ENCODE measurements at regions not wholly inside any gene's neighbourhood (a gene's known extent, or its start where the extent isn't known, plus 50 kb on each side); places are given as distances from the start of the nearest gene placed in this dataset.

GRCh38 chr3:72448375-72448823 is 399.8 kb downstream of the SHQ1 start:
- Histone ChIP-seq H3K27me3 (peaks cover 24% of the 10 kb centered on the region), H3K79me2 (ENCODE audit: low read depth) (peaks cover 34% of the 10 kb centered on the region), H3K4me1 (peaks cover 26% of the 10 kb centered on the region), H2AFZ (replicated peaks) (no peak overlapping the region), H3K4me3 (no peak overlapping the region), H3K27ac (no peak overlapping the region), H4K20me1 (ENCODE audit: low read depth) (peaks cover 34% of the 10 kb centered on the region), H3F3A (ENCODE audit: low read depth) (peaks cover 19% of the 10 kb centered on the region), H3K9ac (no peak overlapping the region), H3K4me2 (no peak overlapping the region), H3K36me3 (no peaks in the 10 kb centered on the region), H3K9me3 (ENCODE audit: low read depth) (no peaks in the 10 kb centered on the region)
- TF ChIP-seq CTCF (IDR thresholded peaks at IDR 0.05) (no peak), EZH2 (IDR thresholded peaks at IDR 0.05) (no peak), EZH2phosphoT487 (IDR thresholded peaks at IDR 0.05) (no peak)
- Mint-ChIP-seq H3K36me3 (peaks cover 14% of the 10 kb centered on the region), H3K4me3 (peak overlapping the region; percentile 85), H3K27me3 (ENCODE audit: insufficient read depth, low read depth) (peaks cover 23% of the 10 kb centered on the region), H3K27ac (peak overlapping the region; percentile 30), H3K9me3 (no peaks in the 10 kb centered on the region), H3K4me1 (peaks cover 39% of the 10 kb centered on the region)
- peak; percentile 11 for DNase-seq (ENCODE audit: low spot score)

- Mint-ChIP-seq H3K4me1 (peaks cover 42% of the 10 kb centered on the region), H3K27ac (peak overlapping the region; percentile 74), H3K27me3 (ENCODE audit: insufficient read depth, low read depth) (peaks cover 23% of the 10 kb centered on the region), H3K9me3 (no peaks in the 10 kb centered on the region), H3K36me3 (peaks cover 14% of the 10 kb centered on the region), H3K4me3 (peak overlapping the region; percentile 85)
- Histone ChIP-seq H3K4me3 (peak overlapping the region; percentile 90), H3K4me2 (peak overlapping the region; percentile 79), H2AFZ (replicated peaks) (peak overlapping the region; percentile 70), H3K27ac (no peak overlapping the region), H3F3A (ENCODE audit: low read depth) (peaks cover 19% of the 10 kb centered on the region), H3K9me3 (ENCODE audit: low read depth) (no peaks in the 10 kb centered on the region), H3K27me3 (peaks cover 24% of the 10 kb centered on the region), H4K20me1 (ENCODE audit: low read depth) (peaks cover 45% of the 10 kb centered on the region), H3K4me1 (peaks cover 27% of the 10 kb centered on the region), H3K36me3 (no peaks in the 10 kb centered on the region), H3K9ac (peak overlapping the region; percentile 79), H3K79me2 (ENCODE audit: low read depth) (peaks cover 45% of the 10 kb centered on the region)
- peak; percentile 18 for TF ChIP-seq CTCF (IDR thresholded peaks at IDR 0.05)
- peak; percentile 30 for TF ChIP-seq EZH2 (IDR thresholded peaks at IDR 0.05)
- no peak for TF ChIP-seq EZH2phosphoT487 (IDR thresholded peaks at IDR 0.05)
- DNase-seq (ENCODE audit: low spot score), result peak; percentile 97
These were observed 400.9 kb downstream of the SHQ1 start for GRCh38 chr3:72447059-72447946.

- peaks cover 14% of the 10 kb centered on the region for H3K36me3 Mint-ChIP-seq
- Histone ChIP-seq H3K36me3 (no peaks in the 10 kb centered on the region), H3K79me2 (ENCODE audit: low read depth) (peaks cover 54% of the 10 kb centered on the region), H2AFZ (replicated peaks) (peak within 1 kb of the TSS; percentile 70), H3K27ac (peak within 1 kb of the TSS; percentile 69), H3K4me1 (peaks cover 36% of the 10 kb centered on the region), H3K27me3 (peaks cover 22% of the 10 kb centered on the region), H3F3A (ENCODE audit: low read depth) (peaks cover 19% of the 10 kb centered on the region), H3K4me3 (peak within 1 kb of the TSS; percentile 90), H4K20me1 (ENCODE audit: low read depth) (peaks cover 53% of the 10 kb centered on the region), H3K9ac (peak within 1 kb of the TSS; percentile 79), H3K4me2 (peak within 1 kb of the TSS; percentile 95), H3K9me3 (ENCODE audit: low read depth) (no peaks in the 10 kb centered on the region)
- H3K9me3 Mint-ChIP-seq, result no peaks in the 10 kb centered on the region
- peak within 1 kb of the TSS; percentile 98 for H3K27ac Mint-ChIP-seq
- peaks cover 42% of the 10 kb centered on the region for H3K4me1 Mint-ChIP-seq
- peaks cover 23% of the 10 kb centered on the region for H3K27me3 Mint-ChIP-seq (ENCODE audit: insufficient read depth, low read depth)
- TF ChIP-seq EZH2phosphoT487 (IDR thresholded peaks at IDR 0.05) (no peak), CTCF (IDR thresholded peaks at IDR 0.05) (peak; percentile 26)
- peak within 1 kb of the TSS; percentile 98 for H3K4me3 Mint-ChIP-seq
- no peak for DNase-seq (ENCODE audit: low spot score)
These were observed 401.8 kb downstream of the SHQ1 start, which contains the start of gene RYBP for GRCh38 chr3:72446218-72447058. TSS of gene RYBP (minus strand) at chr3:72446621.
